A204.1 (cell line): ENCODE measurements at regions not wholly inside any gene's neighbourhood (a gene's known extent, or its start where the extent isn't known, plus 50 kb on each side); places are given as distances from the start of the nearest gene placed in this dataset.

ENCODE experiments used
- FAIRE-seq: peaks from 2 replicates; lab custom pipeline; 2012; peaks lifted over from hg19 to GRCh38; lab: Jason Lieb, UNC

GRCh38 chr3:31432897-31433678, 99.6 kb upstream of the STT3B start:
- no peak for FAIRE-seq

DNA sequence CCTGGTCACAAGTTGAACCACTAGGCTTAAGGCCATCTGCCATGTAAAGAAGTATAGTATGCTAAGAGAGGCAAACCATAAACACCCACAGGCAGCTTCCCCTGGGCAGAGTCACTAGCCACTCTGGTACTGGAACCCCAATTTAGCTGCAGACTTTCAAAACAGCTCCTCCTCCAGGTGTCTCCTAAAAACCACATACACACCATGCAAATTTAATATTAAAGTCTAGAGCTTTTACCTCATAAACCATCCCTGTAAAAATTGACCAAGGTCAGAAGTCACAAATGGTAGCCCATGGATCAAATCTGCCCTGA, 99.1 kb upstream of the STT3B start:
- no peak for FAIRE-seq

DNA sequence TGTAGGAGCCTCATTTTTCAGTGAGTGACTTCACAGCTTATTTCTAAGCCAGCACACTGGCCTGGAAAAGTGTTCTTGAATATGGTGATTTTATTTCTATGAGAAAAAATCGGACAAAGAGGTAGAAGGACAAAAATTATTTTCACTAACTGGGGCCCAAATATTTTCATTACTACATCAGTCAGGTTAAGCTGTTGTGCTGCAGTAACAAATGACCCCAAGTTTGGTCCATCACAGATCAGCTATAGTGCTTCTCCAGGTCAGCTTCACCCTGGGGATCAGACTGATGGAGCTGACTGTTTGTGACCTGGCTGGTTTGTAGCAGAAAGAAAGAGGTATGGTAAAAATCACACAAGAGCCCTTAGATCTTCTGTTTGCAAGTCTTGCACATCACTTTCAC, 97.9 kb upstream of the STT3B start:
- no peak for FAIRE-seq

DNA sequence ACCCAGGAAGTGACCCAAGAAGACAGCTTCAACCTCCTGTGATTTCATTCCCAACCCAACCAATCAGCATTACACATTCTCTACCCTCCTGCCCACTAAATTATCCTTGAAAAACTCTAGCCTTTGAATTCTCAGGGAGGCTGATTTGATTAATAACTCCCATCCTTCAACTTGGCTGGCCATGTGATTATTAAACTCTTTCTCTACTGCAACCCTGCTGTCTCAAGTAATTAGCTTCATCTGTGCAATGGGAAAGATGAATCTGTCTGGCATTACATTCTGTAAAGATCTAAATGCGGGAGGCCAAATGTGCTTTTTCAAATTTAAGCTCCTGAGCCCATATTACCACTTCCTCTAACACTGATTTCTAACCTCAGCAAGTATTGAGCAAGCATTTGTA, 95.9 kb upstream of the STT3B start:
- no peak for FAIRE-seq

DNA sequence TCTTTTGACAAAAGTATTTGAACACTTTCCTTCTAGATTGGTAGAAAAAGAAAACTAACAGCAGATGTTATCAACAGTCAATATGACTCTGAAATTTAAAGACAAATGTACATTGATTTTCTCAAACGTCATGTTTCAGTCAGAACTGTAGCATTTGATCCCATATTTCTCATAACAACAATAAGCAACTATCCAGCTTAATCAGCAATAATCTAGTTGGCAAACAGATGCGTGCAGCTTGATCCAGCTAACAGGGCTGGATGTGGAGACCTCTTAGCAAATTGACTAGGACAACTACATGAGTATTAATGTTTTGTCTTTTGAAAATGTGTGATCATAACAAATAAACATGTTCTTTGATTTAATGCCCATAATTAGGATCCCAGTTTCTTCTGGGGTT, 94.0 kb upstream of the STT3B start:
- no peak for FAIRE-seq

DNA sequence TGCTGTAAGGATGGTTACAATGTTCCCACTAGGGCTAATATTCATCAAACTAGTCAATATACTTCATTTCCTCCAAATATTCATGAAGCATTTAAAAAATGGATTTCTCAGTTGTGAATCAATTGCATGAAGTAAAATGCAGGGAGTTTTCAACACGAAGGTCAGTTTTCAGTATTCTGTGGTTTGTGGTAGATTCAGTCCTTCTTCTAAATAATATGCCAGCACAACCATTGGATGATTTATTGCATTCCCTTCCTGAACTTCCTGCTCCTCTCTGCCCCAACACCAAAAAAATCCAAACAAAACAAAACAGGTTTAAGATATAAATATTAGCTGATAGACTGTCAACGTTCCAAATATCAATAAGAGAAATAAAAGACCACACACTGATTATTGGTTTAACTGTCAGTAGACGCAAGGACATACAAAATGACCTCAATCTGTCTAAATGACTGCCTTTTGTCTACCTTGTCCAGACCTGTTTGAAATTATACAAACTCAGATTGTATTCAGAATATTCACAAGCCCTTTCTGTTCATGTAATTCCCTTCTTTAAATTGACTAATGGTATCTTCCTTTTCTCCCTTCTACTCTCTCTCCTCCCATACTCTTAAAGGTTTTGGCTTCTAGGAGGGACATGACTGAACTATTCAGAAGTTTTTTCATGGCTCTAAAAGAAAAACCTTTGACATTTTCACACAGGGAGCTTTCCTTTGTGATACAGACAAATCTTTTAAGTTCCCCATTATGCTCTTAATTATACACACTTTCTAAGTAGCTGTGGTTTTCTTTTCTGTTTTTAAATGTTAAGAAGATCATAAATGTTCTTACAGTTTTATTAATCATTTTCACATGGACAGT, 92.6 kb upstream of the STT3B start:
- no peak for FAIRE-seq

- no peak for FAIRE-seq
Measured at GRCh38 chr3:31440878-31441277, 91.8 kb upstream of the STT3B start.

DNA sequence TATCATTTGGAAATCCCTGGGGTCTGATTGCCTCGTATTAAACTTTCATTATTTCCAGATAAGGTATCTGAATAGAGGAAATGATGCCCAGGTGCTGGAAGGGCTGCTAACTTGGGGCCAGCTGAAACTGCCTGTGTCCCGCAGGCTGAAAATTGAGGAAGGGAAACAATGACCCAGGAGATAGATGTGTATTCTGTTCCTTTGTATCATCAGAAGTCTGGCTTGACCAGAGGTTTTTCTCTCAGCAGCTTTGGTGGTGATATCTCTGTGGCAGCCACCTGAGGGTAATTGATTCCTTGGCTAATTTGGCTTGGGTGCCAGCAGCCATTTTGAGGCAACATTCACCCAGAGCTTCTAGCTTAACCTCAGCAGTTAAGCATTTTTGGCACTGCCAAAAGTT, 90.0 kb upstream of the STT3B start:
- FAIRE-seq, result no peak

DNA sequence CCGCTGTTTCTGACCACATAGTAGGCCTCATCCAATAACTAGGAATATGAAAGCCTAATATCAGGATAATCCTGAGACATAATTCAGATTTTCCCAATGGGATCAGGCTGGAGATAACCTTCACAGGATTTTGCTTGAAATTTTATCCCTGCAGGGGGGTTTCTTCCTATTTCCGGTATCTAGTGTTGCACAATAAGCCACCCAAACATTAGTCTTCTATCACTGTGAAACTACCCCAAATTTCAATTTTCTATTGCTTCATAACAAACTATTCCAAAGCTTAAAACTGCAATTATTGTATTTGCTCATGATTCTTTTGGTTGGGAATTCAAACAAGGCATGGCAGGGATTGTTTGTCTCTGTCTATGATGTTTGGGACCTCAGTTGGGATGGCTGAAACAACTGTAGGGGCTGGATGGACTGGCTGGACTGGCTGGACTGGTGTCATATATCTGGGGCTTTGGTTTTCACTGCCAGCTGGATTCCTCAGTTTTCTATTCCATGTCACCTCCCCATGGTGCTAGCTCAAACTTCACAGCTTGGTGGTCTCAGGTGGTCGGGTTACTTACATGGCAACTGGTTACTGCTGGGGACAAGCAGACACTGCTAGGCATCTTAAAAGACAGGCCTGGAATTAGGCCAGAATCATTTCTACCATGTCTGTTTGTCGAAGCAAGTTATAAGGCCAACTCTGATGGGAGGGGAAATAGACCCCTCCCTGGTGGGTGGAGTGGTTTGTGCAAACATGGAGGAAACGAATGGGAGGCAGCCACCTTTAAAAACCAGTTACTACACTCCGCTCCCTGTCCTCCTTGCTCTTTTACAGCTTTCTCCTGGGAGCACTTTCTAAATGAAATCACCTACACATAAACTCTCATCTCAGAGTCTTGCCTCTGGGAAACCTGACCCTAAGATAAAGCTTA, 88.2 kb upstream of the STT3B start:
- FAIRE-seq, result no peak

- no peak for FAIRE-seq
Measured at GRCh38 chr3:31445701-31446100, 87.0 kb upstream of the STT3B start.

- FAIRE-seq, result no peak
Measured at GRCh38 chr3:31448035-31448881, 84.5 kb upstream of the STT3B start.

- FAIRE-seq, result no peak
Measured at GRCh38 chr3:31448882-31449243, 83.9 kb upstream of the STT3B start.

DNA sequence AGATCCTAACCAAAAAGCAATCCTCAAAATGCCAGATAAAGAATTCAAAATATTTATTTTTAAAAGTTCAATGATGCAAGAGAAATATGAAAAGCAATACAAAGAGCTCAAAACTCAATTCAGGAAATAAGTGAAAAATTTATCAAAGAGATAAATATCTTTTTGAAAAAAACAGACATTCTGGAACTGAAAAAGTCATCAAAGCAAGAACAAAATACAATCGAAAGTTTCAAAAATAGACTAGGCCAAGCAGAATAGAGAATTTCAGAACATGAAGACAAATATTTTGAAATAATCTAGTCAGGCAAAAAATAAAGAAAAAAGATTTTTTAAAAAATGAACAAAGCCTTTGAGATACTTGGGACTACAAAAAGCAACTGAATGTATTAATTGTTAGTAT, 83.4 kb upstream of the STT3B start:
- FAIRE-seq, result no peak

GRCh38 chr3:31450345-31450744, 82.4 kb upstream of the STT3B start:
- no peak for FAIRE-seq

DNA sequence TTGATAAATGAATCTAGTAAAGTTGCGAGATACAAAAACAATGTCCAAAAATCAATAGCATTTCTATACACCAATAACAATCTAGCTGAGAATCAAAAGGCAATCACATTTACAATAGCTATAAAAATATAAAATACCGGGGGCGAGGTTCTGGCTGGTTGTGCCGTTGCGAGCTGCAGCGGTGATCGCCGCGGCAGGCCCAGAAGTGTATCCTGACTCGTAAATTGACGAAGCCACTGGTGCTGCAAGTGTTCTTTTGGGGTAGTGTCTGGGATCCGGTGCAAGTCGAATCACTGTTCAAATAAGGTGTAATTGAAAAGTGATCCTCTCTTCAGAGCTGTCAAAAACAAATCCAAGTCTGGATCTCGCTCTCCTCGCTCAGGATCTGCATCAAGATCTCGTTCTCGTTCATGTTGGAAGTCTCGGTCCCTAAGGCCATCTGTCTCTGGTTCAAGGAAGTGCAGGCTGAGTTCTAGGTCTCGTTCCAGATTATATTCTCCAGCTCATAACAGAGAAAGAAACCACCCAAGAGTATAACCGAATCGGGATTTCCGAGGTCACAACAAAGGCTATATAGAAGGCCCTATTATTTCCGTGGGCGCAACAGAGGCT, 80.1 kb upstream of the STT3B start:
- FAIRE-seq, result no peak

- FAIRE-seq, result no peak
Measured at GRCh38 chr3:31453430-31453829, 79.3 kb upstream of the STT3B start.

DNA sequence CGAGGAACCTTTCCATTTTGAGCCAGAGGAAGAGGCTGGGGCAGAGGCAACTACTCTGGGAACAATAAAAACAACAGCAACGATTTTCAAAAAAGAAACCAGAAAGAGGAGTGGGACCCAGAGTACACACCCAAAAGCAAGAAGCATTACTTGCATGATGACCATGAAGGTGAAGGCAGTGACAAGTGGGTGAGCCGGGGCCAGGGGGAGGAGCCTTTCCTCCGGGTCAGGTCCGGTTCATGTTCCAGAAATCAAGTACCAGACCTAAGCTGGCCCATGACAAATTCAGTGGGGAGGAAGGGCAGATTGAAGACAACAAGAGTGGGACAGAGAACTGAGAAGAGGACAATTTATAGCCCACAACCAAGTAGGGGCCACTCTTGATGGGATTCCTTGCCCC, 77.2 kb upstream of the STT3B start:
- FAIRE-seq, result no peak

GRCh38 chr3:31456373-31456772, 76.4 kb upstream of the STT3B start:
- FAIRE-seq, result no peak

DNA sequence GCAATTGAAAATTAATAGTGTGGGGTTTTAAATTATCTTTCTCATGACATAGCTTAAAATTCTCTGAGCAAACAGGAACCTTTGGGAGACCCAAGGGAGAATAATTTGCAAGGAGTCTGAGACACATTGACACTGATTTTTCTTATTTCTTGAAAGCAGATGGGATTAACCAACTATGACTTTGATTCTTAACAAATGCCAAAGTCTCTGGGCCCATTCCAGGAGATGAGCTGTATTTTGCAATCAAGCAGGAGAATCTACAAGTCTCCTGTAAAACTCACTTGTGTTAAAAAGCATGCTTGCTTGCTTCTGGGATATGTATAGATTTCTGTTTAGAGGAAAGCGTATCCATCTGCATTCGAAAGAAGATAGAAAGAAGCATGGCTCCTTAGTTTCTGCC, 71.3 kb upstream of the STT3B start:
- FAIRE-seq, result no peak

DNA sequence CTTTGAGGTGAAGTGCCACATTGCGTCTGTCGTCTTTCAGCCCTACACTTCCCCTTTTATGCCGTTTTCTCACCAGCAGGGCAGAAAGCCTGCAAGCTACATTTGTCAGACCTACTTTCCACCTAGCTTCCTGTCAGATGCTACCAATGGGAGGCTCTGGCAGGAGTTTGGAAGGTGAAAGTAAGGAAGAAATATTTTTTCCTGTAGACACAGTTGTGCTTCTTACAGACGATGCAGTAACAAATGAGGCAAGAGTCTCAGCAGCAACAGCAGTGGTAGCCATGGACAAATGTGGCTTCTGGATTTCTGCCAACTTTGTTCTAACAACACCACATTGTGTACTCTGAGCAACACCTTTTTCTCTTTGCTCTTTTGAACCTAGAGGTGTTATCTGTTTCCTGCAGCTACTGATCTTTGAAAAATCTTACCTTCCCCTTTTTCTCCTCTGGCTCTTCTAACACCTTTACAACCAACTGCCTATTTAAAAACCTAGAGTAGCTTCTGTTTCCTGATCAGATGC, 70.6 kb upstream of the STT3B start:
- FAIRE-seq, result no peak

GRCh38 chr3:31465999-31466398, 66.7 kb upstream of the STT3B start:
- no peak for FAIRE-seq
